Stimulated activated naive CD4-positive, alpha-beta T cell (primary cell): ENCODE measurements at regions not wholly inside any gene's neighbourhood (a gene's known extent, or its start where the extent isn't known, plus 50 kb on each side); places are given as distances from the start of the nearest gene placed in this dataset.
"Not testable (repeated sequence)": the region's sequence is repeated elsewhere in the genome, so short reads cannot be mapped to it uniquely, and the experiment has no call there.

Experiments used
- DNase-seq, 6 experiments: peaks; one replicate each; lab custom pipeline; 2025; lab: John Stamatoyannopoulos, UW

DNA sequence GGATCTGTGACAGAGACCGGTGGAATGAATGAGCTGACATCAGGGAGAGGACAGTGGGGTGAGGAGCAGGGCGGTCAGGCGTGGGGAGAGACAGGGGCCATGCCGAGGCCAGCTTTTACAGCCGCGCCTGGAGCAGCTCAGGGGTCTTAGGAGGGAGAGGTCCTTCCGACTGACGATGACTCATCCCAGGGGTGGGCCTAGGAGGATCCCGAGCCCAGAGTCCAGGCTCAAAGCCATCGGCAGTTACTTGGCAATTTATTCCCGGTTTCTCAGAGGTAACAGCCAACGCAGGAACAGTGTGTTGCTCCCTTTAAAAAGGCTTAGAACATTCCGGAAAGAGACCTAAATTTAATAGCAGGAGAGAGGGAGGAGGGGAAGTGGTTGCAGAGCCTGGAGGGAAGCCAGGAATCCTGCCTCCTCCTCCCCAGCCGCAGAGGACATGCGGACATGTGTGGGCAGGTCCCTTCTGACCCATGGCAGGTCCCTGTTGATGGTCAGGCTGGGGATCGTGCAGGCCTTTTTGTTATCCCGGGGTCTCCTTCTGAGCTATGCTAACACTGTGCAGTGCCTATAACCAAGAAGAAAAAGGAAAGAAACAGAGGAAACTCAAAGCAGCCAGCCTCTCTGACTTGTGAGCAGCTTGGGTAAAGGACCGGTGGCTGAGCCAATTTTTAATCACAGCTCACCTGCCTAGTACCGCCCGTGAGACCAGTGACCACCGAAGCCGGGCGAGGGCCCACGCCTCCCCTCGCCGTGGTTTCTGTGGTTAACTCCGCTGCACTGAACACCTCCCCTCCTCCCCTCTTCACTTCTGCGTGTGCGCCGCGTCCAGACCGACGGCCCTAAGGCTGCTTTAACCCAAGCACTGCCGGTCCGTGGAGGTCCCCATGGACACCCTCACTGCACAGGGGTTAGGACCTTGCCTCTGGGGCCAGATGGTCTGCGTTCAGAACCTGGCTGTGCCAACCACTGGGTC, 392.4 kb upstream of the PROK2 start:
- DNase-seq: peak in 1 of 6 experiments; percentile 5

GRCh38 chr3:72176537-72177041, 391.6 kb upstream of the PROK2 start:
- no peak for DNase-seq

DNA sequence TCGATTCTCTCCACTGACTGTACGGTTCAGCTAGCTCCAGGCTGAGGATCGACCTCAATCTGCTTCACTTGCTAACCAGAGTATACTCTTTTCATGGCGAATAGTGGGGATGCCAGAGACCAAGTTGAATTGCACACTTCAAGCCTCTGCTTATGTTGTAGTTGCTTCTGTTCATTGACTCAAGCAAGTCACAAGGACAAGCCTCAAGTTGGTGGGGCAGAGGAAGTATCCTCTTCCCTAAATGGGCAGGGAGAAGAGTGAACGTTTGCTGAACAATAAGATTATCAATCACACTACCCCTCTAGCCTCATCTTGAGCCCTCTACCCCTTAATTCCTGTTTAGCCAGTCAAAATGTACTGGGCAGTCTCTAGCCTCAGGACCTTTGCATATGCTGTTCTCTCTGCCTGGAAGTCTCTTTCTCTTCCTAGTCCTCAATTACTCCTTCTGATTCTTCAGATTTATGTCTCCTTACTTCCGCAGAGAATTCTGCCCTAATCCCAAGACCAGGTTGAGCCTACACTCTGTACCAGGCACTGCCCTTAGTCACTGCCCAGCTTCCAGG, 390.4 kb upstream of the PROK2 start:
- no peak for DNase-seq

- DNase-seq: no peak
Measured at GRCh38 chr3:72174890-72175289, 389.9 kb upstream of the PROK2 start.

DNA sequence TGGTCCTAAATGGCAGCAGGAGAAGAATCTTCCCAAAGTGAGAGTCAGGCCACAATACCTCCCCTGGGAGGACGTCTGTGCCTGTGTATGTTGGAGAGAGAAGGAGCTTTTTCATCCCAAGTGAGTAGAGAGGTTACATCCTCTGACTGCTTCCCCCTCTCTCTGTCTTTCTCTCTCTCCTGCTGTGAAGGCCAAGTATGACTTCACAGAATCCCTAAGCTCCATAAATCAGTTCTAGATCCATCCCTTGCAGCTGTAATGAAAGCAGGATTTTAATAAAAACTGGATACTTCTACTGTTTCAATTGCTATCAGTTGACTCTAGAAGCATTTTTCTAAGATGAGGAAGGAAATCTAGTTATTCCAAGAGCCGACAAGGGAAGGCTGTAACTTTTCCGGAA, 389.1 kb upstream of the PROK2 start:
- DNase-seq: no peak

DNA sequence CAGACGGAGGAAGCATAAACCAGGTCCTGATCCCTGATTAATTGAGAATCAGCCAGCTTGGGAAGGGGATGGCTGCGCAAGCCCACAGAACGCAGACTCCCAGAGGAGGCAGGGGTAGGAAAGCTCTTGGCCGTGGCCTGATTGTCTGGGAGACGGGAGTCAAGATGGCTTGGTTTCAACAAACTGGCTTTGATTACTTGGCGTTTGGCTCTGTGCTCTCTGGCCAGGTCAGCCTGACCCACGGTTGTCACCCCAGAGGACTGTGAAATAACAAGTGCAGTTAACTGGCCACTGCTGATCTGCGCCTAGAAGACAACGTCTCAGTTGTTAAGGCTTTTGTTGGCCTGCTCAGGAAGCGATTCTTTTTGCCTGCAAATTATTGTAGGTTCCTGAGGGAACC, 387.0 kb upstream of the PROK2 start:
- no peak for DNase-seq

DNA sequence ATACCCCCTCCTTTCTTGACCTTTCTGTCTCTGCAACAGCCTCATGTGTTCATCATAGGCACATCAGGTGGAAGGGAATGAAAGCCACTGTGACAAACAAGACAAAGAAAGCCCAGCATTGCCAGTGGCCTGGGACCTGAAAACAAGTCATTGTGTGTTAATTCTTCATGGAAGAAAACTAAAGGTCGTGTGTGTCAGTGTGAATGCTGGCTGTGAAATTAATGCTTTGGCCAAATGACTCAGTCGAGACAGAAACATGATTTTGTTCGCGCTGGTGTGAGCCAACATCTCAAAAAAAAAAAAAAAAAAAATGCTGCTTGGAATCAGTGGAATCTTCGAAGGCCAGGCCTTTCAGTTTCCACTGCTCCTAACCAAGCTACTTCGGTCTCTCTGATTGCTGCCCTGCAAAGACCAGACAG, 386.5 kb upstream of the PROK2 start:
- no peak for DNase-seq

DNA sequence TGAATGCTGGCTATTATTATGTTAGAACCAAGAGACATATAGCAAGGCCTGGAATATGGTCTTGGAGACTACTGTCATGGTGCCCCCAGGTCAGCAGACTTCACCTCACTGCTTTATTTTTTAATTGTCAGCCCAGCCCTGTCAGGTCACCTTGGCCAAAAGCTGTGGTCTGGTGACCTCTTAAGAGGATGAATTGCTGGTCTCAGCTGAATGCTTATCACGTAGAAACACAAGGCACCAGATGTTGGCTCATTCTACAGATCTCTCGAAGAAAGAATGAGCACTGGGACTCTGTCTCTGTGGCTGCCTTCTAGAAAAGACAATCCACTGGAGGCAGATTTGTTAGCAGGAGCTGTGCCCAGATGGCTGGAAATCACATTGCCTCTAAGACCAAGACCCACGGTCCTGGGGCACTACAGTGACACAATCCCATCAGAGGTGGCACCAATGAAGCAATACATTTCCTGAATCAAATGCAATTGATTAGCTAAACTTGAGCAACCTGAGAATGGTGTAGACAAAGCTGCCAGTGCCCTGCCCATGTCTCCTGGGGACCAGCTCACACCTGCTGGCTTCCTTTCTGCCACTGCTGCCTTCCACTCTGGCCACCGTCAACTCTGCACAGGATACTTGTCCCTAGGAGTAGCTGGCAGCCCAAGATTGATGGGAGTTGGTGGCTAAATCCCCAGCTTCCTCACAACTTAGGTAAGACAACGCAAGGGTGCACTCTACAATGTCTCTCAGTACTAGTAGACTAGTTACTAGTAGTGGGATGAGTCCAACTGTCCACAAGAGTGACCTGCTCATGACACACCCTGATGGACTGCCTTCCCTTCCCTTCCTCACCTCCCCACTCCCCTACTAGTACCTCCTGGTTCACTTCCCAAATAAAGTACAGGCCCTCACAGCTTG, 384.9 kb upstream of the PROK2 start:
- no peak for DNase-seq

DNA sequence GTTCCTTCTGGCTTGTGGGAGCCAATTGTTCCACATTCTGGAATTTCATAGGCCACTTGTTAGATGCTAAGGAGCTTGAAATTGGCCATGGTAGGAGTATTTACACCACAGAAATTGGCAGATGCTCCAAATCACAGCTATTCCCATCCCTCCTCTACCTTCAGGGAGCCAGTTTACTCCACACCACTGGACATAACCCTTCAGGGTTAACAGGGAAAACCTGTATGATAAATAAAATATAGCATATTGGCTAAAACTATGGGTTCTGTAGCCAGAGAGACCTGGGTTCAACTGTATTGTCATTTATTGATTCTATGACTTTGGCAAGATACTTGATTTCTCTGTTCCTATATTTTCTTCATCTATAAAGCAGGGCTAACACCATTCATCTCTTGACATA, 384.2 kb upstream of the PROK2 start:
- no peak for DNase-seq

DNA sequence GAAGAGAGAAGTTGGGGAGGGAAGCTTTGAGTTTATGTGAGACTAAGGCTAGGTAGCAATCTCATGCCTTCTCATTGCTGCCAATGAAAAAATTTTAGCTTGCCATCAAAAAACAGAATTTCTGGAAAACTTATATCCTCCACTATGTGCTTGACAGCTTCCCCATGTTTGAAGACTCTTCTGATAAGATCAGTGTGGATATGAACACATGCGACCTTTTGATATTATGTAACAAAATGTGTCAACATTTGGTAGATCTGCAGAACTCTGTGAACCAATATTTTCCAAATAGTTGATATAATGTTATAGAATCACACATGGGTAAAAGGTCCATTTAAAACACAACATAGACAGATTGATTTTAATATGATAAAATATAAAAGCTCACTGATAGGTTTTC, 380.9 kb upstream of the PROK2 start:
- no peak for DNase-seq

DNA sequence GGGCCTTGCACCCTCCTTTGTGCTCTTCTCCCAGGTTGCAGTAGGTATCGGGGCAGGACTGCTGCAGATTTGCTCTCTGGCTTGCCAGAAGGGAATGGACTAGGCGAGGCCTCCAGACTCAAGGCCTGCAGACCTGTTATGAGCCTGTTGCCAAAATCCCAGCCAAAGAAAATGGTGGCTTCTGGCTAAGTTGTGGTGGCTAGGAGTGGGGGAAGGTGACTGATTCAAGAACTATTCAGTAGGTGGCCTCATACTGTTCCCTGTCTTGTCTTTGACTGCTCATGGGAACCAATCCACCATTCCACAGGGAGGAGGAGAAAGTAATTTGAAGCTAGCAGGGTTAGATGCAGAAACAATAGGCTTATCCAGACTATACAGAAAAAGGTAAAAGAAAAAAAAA, 380.4 kb upstream of the PROK2 start:
- no peak for DNase-seq

DNA sequence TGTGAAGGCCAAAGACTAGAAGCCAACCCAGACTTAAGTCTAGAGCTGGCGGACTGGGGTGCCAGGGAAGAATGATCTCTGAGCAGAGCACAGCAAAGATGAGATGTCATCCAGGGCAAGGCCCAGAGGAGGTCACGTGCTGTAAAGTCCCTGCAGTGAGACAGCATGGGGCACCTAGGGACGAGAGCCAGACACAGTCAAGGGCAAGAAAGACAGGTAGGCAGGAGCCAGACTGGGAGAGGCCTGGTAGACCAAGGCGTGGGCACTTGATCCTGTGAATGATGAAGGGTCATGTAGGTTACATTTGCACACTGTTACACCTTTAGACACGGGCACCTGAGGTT, 379.7 kb upstream of the PROK2 start:
- no peak for DNase-seq

DNA sequence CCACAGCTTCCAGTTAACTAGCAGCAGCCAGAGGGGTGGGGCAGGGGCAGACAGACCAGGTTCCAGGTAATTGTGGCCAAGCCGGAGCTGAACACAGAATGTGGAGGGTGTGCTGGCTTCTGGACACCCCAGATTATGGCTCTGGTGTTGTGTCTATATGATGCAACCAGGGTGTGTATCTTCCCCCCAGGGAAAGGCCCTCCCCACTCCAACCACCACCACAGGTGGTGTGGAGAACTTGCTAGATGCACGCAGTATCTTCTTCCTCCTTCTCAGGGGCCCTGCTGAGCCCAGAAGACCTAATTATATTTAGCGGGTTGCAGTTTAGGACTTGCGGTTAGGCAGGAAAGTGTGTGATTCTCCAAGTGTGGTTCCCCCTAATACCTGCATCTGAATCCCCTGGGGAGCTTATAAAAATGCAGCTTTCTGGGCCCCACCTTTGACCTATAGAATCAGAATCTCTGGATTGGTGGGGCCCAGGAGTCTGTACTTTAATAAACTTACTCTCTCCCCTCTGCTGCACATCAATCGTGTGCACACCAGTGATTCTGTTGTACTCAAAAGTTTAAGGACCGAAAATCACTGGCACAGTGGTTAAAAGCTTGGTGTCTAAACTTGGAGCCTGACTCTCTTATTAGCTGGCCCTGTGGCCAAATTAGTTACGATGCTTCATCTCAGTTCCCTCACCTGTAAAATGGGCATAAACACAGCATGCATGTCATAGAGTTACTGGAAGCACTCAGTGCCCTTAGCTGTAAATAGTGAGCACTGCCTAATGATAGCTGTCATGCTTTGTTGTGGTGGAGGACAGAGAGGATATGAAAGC, 379.1 kb upstream of the PROK2 start:
- DNase-seq: no peak

GRCh38 chr3:72162649-72163184, 377.8 kb upstream of the PROK2 start:
- DNase-seq: no peak

DNA sequence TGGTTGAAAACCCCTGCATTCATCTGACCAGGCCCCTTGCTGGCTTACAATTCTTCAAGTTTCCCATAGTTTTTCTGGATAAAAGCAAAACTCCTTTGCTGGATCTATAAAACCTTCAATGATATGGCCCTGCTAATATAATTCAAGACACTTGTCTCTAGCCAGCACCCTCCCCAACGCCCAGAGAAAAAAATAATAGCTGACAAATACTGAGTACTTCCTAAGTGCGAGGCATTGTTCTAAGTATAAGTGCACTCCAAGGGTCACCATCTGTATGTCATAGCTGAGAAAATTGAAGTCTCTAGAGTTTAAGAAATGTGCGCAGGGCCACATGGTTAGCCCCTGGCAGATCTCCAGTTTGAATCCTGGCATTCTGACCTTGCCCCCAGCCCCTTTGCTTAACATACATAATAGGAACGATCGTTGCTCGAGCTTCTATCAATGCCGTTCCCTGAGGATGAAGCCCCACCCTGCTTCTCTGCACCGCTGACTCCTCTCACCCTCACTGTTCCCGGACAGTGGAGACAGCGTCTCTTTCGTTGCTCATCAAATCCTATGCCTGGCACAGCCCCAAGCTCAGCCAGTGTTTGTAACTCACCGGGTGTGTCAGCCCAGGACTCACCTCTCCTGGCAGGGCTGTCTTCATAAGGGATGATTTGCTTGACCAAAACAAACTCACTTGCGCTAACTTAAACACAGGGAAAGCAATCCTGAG, 377.1 kb upstream of the PROK2 start:
- DNase-seq: no peak

- DNase-seq: not testable (repeated sequence)
Measured at GRCh38 chr3:72161285-72161684, 376.3 kb upstream of the PROK2 start.

DNA sequence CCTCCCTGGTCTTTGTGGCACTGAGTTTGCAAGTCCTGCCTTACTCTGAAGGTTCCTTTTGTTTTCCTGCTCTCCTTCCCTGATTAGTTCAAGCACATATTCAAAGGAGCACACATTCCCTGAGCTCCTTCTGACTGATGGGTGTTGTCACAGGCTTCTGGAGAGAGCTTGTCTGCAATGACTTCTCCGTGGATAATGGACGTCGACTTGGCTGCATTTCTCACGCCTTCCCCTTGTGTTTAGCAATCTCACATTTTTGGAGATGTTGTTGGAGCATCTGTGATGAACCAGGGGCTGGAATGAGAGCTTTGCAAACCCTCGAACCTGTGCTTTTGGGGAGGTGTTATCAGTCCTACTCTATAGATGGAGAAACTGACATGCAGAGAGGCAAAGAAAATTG, 375.4 kb upstream of the PROK2 start:
- DNase-seq: no peak

DNA sequence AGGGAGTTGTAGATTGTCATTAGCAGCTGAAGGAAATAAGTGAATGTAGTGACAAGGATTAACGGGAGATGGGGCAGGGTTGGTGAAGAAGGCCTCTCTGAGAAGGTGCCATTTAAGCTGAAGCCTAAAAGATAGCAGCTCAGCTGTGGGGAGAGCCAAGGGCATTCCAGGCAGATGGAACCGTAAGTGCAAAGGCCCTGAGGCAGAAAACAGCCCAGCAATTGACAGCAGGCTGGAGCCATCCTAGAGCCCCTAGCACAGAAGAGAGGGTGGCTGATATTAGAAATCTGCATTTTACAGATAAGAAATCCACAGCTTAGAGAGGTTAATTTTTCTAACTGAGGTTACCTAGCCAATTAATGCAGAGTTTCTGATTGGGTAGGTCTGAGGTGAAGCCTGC, 374.5 kb upstream of the PROK2 start:
- DNase-seq: no peak

GRCh38 chr3:72158639-72159326, 373.8 kb upstream of the PROK2 start:
- no peak for DNase-seq
